ENCODE measurements at regions not wholly inside any gene's neighbourhood (a gene's known extent, or its start where the extent isn't known, plus 50 kb on each side); places are given as distances from the start of the nearest gene placed in this dataset.

DNA sequence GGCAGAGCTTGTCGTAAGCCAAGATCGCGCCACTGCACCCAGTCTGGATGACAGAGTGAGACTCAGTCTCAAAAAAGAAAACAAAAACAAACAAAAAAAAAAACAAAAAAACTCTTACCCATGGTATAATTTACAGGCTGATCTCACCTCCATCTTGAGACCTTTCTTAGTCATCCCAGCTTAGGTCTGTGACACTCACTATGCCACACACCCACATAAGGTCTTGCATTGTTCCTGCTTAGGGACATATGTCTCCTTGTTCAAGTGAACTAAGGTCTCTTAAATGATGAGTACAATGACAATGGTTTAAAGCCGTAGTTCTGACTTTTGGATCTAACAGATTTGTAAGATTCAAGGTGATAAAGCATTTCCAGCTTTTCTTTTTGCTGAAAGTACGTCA, 360.2 kb upstream of the ARHGEF26 start:
- TF ChIP-seq, protein P1, sequence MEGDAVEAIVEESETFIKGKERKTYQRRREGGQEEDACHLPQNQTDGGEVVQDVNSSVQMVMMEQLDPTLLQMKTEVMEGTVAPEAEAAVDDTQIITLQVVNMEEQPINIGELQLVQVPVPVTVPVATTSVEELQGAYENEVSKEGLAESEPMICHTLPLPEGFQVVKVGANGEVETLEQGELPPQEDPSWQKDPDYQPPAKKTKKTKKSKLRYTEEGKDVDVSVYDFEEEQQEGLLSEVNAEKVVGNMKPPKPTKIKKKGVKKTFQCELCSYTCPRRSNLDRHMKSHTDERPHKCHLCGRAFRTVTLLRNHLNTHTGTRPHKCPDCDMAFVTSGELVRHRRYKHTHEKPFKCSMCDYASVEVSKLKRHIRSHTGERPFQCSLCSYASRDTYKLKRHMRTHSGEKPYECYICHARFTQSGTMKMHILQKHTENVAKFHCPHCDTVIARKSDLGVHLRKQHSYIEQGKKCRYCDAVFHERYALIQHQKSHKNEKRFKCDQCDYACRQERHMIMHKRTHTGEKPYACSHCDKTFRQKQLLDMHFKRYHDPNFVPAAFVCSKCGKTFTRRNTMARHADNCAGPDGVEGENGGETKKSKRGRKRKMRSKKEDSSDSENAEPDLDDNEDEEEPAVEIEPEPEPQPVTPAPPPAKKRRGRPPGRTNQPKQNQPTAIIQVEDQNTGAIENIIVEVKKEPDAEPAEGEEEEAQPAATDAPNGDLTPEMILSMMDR (IDR thresholded peaks at IDR 0.05) = no peak
- Mint-ChIP-seq H3K27ac (ENCODE audit: unreplicated experiment) (no peak overlapping the region), H3K4me1 (ENCODE audit: unreplicated experiment) (no peaks in the 10 kb centered on the region), H3K27me3 (ENCODE audit: unreplicated experiment) (peaks cover 11% of the 10 kb centered on the region), H3K4me3 (ENCODE audit: unreplicated experiment) (no peak overlapping the region), H3K36me3 (ENCODE audit: unreplicated experiment) (no peaks in the 10 kb centered on the region), H3K9me3 (ENCODE audit: unreplicated experiment) (no peaks in the 10 kb centered on the region)
- no peak for DNase-seq (ENCODE audit: extremely low spot score, unreplicated experiment)

DNA sequence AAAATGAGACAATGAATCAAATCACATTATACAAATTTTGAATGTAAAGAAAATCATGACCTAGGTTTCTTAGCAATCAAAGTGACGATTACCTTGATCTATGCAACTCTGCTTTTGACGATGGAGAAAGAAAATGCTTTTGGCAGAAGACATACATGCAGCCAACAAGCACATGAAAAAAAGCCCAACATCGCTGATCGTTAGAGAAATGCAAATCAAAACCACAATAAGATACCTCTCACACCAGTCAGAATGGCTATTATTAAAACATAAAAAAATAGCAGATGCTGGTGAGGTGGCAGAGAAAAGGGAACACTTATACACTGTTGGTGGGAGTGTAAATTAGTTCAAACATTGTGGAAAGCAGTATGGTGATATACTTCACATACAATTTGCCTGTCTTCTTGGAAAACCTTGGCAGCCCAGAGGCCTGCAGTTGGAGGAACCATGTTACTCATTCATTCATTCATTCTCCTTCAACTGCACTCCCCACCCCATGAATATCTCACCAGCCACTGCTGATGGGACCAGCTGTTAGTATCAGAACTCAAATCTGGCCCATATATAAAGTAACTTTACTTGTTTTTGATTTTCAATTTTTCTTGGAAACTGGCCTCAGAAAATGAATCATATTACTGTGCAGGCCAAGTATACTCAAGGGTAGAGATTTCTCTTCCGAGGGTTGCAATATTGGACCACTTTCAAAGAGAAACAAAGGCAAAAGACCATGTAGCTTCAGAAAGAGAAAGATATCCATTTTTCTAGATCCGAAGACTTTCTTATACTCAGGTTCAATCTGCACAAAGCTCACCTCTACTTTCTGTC, 358.6 kb upstream of the ARHGEF26 start:
- H3K4me1 Mint-ChIP-seq (ENCODE audit: unreplicated experiment) = no peaks in the 10 kb centered on the region
- no peaks in the 10 kb centered on the region for H3K9me3 Mint-ChIP-seq (ENCODE audit: unreplicated experiment)
- H3K27me3 Mint-ChIP-seq (ENCODE audit: unreplicated experiment) = peaks cover 15% of the 10 kb centered on the region
- TF ChIP-seq, protein P1 (IDR thresholded peaks at IDR 0.05) = no peak
- no peaks in the 10 kb centered on the region for H3K36me3 Mint-ChIP-seq (ENCODE audit: unreplicated experiment)
- DNase-seq (ENCODE audit: extremely low spot score, unreplicated experiment) = no peak
- H3K27ac Mint-ChIP-seq (ENCODE audit: unreplicated experiment) = no peak overlapping the region
- no peak overlapping the region for H3K4me3 Mint-ChIP-seq (ENCODE audit: unreplicated experiment)

DNA sequence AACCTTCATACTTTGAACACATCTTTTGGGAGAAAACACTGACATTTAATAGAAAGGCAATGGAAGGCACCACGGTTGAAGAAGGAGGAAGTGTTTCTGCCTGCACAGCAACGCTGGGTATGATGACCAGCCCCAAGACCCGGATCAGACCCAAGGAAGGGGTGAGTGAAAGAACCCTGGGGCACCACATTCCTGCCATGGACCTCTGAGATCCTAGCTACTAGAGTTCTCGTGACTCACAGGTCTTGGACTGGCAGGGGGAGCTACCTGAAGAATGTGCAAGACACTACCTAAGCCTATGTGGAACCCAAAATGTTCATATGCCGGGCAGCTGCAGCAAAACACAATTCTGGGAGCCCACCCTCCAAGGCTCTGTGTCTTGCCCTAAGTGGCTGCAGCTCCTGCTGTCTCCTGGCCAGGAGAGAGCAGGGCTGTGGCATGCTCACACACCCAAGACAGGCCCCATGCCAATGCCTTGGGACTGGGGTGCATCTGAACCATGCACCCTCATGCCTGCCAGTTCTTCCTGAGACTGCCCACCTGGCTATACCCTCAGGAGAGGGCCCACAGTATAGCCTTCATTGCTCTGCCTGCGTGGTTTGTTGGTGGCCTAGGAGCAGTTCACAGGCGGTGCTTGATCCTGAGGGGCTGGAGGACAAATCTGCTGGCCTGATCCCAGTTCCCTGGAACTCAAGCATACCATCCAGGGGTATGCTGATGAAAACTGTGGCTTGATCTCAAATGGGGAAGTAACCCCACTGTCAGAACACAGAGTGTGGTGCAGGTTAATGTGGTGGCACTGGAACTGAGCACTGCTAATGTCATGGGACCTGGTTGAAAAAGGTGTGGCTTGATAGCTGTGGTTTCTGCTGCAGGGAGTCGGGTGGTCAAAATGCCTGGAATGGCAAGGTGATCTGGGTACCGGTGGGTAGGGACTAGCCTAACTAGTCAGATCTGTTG, 353.3 kb upstream of the ARHGEF26 start:
- Mint-ChIP-seq H3K36me3 (ENCODE audit: unreplicated experiment) (no peaks in the 10 kb centered on the region), H3K9me3 (ENCODE audit: unreplicated experiment) (peaks cover 6% of the 10 kb centered on the region), H3K27ac (ENCODE audit: unreplicated experiment) (no peak overlapping the region), H3K4me3 (ENCODE audit: unreplicated experiment) (no peak overlapping the region), H3K4me1 (ENCODE audit: unreplicated experiment) (no peaks in the 10 kb centered on the region), H3K27me3 (ENCODE audit: unreplicated experiment) (peaks cover 32% of the 10 kb centered on the region)
- TF ChIP-seq, protein P1 (IDR thresholded peaks at IDR 0.05) = no peak
- no peak for DNase-seq (ENCODE audit: extremely low spot score, unreplicated experiment)

DNA sequence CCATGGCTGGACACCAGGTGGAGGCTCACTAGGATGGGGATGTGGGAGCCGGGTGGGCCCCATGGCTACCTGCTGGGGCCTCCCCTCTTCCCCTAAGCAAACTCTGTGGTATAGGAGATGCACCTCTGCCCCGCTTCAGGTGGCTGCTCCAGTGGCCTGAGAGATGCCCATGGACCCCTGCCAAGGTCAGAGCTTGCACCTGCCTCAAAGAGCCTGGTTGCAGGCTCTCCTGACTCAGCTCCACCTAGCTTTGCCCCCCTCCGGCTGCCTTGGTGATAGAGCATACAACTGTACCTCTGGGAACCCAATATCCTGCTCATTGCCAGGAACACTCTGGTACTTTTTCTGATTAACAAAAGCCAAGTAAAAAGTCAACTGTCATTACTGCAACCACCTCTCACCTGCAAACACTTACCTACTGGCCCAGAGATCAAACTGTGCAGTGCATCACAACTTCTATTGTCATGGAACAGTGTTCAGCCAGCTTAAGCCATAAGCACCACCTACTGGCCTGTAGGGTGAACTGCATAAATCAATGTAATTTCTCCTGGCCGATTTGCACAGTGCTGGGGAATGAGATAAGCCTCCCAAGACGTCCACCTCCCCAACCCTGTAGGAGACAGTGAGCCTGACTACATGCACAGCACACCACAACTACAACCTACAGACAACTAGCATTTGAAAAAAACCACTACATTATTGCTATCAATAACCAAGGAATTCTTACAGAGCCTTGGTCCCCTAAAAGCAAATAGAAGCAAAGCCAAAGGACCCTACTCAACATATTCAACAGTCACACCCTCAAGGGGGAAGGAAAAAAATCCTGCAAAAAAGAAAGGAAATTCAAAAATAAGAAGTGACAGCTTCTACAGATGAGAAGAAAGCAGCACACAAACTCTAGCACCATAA, 352.4 kb upstream of the ARHGEF26 start:
- TF ChIP-seq, protein P1 (IDR thresholded peaks at IDR 0.05) = peak; percentile 79
- Mint-ChIP-seq H3K4me1 (ENCODE audit: unreplicated experiment) (no peaks in the 10 kb centered on the region), H3K4me3 (ENCODE audit: unreplicated experiment) (no peak overlapping the region), H3K36me3 (ENCODE audit: unreplicated experiment) (no peaks in the 10 kb centered on the region), H3K27me3 (ENCODE audit: unreplicated experiment) (peaks cover 32% of the 10 kb centered on the region), H3K27ac (ENCODE audit: unreplicated experiment) (no peak overlapping the region), H3K9me3 (ENCODE audit: unreplicated experiment) (peaks cover 6% of the 10 kb centered on the region)
- no peak for DNase-seq (ENCODE audit: extremely low spot score, unreplicated experiment)
